Subcutaneous abdominal adipose tissue (tissue), 5 donors: ENCODE measurements at regions not wholly inside any gene's neighbourhood (a gene's known extent, or its start where the extent isn't known, plus 50 kb on each side); places are given as distances from the start of the nearest gene placed in this dataset.
"Not testable (repeated sequence)": the region's sequence is repeated elsewhere in the genome, so short reads cannot be mapped to it uniquely, and the experiment has no call there.

ENCODE experiments used
- H3K27ac ChIP-seq: one replicate; pipeline ENCODE4 v1.7.0; 2013; ENCODE audit warnings: low read depth, mild to moderate bottlenecking, inconsistent platforms, low read length, moderate library complexity
- H3K27me3 ChIP-seq, 5 donors: one replicate each; pipeline ENCODE4 v1.7.0; 2013; ENCODE audit warnings: low read length in 5 of 5, inconsistent platforms in 1 of 5; ENCODE audit not compliant: control insufficient read depth in 5 of 5, insufficient read depth in 4 of 5
- H3K36me3 ChIP-seq, 5 donors: one replicate each; pipeline ENCODE4 v1.7.0; 2013; ENCODE audit warnings: low read length in 5 of 5; ENCODE audit not compliant: control insufficient read depth in 5 of 5, insufficient read depth in 5 of 5
- H3K4me1 ChIP-seq, 5 donors: one replicate each; pipeline ENCODE4 v1.7.0; 2013; ENCODE audit warnings: low read length in 5 of 5, mild to moderate bottlenecking in 3 of 5, moderate library complexity in 1 of 5; ENCODE audit not compliant: control insufficient read depth in 5 of 5, insufficient read depth in 5 of 5
- H3K4me3 ChIP-seq, 5 donors: one replicate each; pipeline ENCODE4 v1.7.0; 2013; ENCODE audit warnings: low read length in 5 of 5, low read depth in 1 of 5
- H3K9ac ChIP-seq, 5 donors: one replicate each; pipeline ENCODE4 v1.7.0; 2013; ENCODE audit warnings: low read length in 5 of 5, mild to moderate bottlenecking in 4 of 5, moderate library complexity in 3 of 5
- H3K9me3 ChIP-seq, 5 donors: one replicate each; pipeline ENCODE4 v1.7.0; 2013; ENCODE audit warnings: low read length in 5 of 5; ENCODE audit not compliant: control insufficient read depth in 5 of 5
- donor health status: healthy.
- donor health status: healthy.
- donor health status: healthy.
- donor health status: healthy.
- donor health status: healthy.

DNA sequence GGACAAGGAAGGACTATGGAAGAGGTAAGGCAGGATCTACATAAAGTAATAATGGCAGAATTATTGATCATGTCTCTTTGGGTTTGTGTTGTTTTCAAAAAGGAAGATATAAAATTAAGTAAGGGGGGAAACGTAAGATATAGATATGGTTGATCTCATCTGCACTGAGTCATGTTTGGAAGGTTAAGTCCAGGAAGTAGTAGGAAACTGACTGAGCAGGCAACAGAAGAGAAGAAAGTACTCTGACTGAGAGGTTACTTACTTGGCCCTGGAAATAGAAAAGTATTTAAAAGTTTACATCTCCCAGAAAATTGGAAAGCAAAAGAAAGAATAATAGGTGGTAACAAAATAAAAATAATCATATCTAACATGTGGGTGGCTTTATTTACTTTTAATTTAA is 405.3 kb upstream of the RGMB start:
- Histone ChIP-seq H3K4me3 (no peak overlapping the region), H3K27ac (no peak overlapping the region)

DNA sequence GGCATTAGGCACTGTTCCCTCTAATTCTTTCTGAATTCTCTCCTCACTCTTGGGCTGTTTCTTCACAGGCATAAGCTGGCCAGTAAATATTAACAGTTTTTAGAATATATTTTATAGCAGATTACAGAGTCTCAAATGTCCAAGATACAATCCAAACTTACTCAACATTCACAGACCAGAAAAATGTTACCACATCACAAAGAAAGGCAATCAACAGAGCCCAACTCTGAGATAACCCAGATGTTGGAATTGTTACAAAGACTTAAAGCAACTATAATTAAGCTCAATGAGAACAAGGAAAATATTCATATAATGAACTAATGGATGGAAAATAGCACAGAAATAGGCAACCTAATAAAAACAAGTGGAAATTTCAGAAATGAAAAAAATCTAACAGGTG is 401.1 kb upstream of the RGMB start:
- H3K27ac ChIP-seq: no peak overlapping the region
- no peaks in the 10 kb centered on the region for H3K27me3 ChIP-seq
- H3K4me3 ChIP-seq: no peak overlapping the region
- H3K4me1 ChIP-seq: no peaks in the 10 kb centered on the region
- peaks cover 0 to 3% (median 0%) of the 10 kb centered on the region in 5 donors for H3K9me3 ChIP-seq
- no peak overlapping the region for H3K9ac ChIP-seq
- no peaks in the 10 kb centered on the region for H3K36me3 ChIP-seq

More for the DNA sequence above, 405.3 kb upstream of the RGMB start:
- H3K4me1 ChIP-seq: no peaks in the 10 kb centered on the region
- no peaks in the 10 kb centered on the region for H3K36me3 ChIP-seq
- H3K9me3 ChIP-seq: peaks cover 0 to 3% (median 0%) of the 10 kb centered on the region in 5 donors
- no peak overlapping the region for H3K9ac ChIP-seq
- no peaks in the 10 kb centered on the region for H3K27me3 ChIP-seq

DNA sequence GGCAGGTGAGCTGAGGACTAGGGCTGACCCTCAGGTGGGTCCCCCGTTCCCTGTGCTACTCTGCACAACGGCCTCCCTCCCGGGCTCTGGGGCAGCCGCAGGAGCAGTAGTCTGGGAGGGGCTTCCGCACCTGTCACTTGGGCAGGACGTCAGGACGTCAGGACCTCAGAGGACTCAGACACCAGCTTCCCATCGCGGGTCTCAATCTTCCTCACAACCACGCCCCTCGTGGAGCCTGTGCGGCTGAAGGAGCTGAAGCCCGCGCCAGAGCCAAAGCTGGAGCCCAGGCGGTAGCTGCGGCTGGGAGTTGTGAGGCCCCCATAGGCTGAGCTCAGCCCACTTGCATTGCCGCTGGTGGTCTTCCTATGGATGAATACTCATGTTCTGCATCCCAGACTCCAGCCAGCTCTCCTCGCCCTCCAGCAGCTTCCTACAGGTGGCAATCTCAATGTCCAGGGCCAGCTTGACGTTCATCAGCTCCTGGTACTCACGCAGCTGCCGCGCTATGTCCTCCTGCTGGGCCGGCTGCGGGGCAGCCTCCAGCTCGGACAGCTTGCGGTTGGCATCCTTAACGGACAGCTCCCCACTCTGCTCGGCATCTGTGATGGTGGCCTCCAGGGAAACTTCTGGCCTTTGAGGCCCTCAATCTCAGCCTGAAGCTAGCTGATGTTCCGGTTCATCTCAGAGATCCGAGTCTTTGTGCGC is 381.4 kb upstream of the RGMB start:
- Histone ChIP-seq H3K9ac (no peak overlapping the region), H3K9me3 (no peaks in the 10 kb centered on the region), H3K4me1 (no peaks in the 10 kb centered on the region), H3K36me3 (no peaks in the 10 kb centered on the region), H3K27me3 (no peaks in the 10 kb centered on the region), H3K27ac (no peak overlapping the region), H3K4me3 (no peak overlapping the region)

DNA sequence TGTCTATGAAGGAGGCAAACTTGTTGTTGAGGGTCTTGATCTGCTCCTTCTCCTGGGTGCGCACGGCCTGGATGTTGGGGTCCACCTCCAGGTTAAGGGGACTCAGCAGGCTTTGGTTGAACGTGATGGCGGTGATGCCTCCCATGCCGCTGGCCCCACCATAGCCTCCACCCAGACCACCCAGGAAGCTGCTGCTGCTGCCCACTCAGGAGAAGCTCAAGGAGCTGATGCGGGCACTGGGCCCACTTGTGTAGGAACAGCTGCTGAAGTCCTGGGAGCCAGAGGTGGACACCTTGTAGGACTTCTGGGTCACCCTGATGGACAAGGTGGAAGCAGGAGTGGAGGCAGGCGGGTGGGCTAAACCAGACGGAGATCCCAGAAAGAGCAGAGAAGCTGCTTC is 380.3 kb upstream of the RGMB start:
- not testable (repeated sequence) for H3K4me1 ChIP-seq, H3K9me3 ChIP-seq, H3K27ac ChIP-seq, H3K36me3 ChIP-seq, H3K4me3 ChIP-seq, H3K27me3 ChIP-seq, H3K9ac ChIP-seq

DNA sequence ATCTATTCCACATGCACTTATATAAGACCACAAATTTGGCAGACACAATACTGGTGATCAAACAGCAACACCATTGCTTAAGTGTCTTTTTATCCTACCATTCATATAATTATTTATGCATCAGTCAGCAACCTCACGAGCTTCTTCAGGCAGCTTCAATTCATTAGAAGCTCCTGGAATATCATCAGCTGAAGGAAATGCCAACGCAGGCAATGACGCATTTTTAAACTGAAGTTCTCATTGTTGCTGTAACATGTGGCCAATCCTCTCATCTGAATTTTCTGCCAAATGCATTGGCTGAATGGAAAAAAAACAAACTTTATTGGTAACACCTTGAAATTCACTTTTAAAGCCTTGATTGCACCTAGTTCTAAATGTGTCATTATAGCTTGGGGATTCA is 376.4 kb upstream of the RGMB start:
- Histone ChIP-seq H3K27ac (no peak overlapping the region), H3K27me3 (no peaks in the 10 kb centered on the region), H3K4me1 (no peaks in the 10 kb centered on the region), H3K9me3 (no peaks in the 10 kb centered on the region), H3K4me3 (no peak overlapping the region), H3K36me3 (no peaks in the 10 kb centered on the region), H3K9ac (no peak overlapping the region)

DNA sequence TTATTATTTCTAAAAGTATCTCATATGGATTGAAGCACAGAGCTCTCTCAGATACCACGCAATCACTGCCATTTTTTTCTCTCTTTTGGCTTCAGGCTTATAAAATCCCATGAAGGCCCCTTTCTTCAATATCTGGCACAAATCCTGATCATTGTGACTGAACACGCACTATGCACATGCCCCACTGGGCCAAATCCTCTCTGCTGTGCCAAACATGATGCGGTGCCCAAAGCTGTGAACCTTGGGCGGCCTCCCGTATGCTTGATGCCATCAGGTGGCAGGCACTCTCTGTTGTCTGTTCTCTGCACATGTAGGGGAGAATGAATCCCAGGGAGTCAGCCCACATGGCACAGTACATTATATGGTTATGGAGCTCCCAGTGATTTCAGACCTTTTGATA is 375.0 kb upstream of the RGMB start:
- Histone ChIP-seq H3K9me3 (no peaks in the 10 kb centered on the region), H3K27me3 (no peaks in the 10 kb centered on the region), H3K4me3 (no peak overlapping the region), H3K27ac (no peak overlapping the region), H3K9ac (no peak overlapping the region), H3K4me1 (no peaks in the 10 kb centered on the region), H3K36me3 (no peaks in the 10 kb centered on the region)

DNA sequence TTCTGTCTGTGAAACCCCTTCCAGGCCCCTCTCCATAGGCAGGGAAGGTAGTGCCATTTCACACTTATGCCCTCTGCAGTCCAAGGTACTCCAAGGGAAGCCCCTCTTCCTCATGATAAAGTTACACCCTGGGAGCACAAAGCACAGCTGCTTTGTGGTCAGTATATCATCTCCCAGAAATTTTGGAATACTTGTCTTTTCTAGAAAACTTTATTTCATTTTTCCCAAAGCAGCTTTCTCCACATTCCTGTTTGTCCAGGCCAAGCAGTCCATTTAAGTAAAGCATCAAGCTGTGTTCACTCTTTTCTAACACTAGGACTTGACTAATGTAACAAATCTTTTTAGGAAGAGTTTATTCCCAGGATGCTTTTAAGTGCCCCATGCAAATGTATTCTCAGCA is 371.8 kb upstream of the RGMB start:
- Histone ChIP-seq H3K9me3 (no peaks in the 10 kb centered on the region), H3K36me3 (no peaks in the 10 kb centered on the region), H3K4me3 (no peak overlapping the region), H3K9ac (no peak overlapping the region), H3K4me1 (no peaks in the 10 kb centered on the region), H3K27ac (no peak overlapping the region), H3K27me3 (no peaks in the 10 kb centered on the region)

DNA sequence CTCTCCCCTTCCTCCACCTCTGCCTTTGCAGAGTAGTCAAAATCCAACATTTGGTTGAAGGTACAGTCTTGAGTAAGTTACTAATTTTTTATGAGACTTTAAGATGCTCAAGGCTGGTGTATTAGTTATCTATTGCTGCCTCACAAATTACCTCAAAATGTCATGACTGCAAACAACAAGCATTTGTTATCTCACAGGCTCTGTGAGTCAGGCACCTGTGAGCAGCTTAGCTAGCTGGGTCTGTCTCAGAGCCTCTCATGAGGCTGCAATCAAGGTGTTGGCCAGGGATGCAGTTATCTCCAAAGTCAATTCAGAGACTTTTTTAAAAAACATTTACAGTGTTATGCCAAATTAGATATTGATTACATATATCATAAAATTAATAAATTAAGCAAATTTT is 371.3 kb upstream of the RGMB start:
- Histone ChIP-seq H3K4me1 (no peaks in the 10 kb centered on the region), H3K27me3 (no peaks in the 10 kb centered on the region), H3K4me3 (no peak overlapping the region), H3K9ac (no peak overlapping the region), H3K36me3 (no peaks in the 10 kb centered on the region), H3K9me3 (no peaks in the 10 kb centered on the region), H3K27ac (no peak overlapping the region)

DNA sequence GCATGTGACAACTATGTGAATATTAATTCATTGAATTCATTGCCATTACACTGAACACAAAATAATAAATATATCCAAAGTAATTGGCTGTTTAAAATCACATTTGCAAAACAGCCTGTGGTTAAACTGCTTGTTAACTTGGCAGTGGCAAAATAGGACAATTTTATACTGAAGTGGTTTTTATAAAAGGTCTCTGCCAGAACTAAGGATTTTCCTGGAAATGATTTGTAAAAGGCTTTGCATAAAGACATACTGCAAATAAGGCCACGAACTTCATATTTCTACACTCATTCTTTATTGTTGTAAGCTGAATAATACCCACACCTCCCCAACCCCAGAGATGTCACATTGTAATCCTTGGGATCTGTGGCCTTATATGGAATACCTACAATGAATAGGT is 370.3 kb upstream of the RGMB start:
- no peak overlapping the region for H3K9ac ChIP-seq
- H3K27me3 ChIP-seq: no peaks in the 10 kb centered on the region
- H3K4me3 ChIP-seq: no peak overlapping the region
- H3K27ac ChIP-seq: no peak overlapping the region
- no peaks in the 10 kb centered on the region for H3K36me3 ChIP-seq
- no peaks in the 10 kb centered on the region for H3K9me3 ChIP-seq
- no peaks in the 10 kb centered on the region for H3K4me1 ChIP-seq

DNA sequence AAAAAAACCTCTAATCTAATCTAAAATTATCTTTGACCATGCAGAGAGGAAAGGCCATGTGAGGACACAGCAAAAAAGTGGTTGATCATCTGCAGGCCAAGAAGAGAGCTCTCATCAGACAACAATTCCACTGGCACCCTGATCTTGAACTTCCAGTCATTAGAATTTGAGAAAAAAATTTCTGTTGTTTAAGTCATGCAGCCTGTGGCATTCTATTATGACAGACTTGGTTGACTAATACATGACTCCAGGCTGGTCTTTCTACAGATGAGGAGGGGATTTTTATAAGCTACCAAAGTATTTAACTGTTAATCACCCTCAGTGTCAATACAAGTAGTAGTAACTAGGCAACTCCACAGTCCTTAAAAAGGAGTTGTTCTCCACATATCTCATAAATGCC is 358.5 kb upstream of the RGMB start:
- no peaks in the 10 kb centered on the region for H3K9me3 ChIP-seq
- H3K27ac ChIP-seq: no peak overlapping the region
- H3K4me3 ChIP-seq: no peak overlapping the region
- H3K27me3 ChIP-seq: no peaks in the 10 kb centered on the region
- no peak overlapping the region for H3K9ac ChIP-seq
- H3K4me1 ChIP-seq: no peaks in the 10 kb centered on the region
- no peaks in the 10 kb centered on the region for H3K36me3 ChIP-seq

DNA sequence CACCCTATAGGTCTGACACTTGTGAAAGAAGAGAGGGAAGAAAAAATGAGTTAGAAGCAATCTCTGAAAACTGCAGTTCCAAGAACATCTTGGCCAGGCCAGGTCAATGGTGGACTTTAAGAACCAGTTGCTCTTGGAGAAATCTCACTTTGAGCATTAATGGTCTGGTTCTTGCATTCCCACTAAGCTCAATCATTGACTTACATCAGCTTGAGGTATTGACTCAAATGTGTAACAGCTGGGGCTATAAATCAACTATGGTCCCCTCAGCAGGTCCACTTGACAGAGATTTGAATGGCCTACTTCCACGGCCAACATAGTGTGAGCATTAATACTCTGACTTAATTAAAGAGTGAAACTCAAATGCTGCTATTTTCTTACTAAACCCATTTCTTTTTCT is 357.8 kb upstream of the RGMB start:
- H3K27ac ChIP-seq: no peak overlapping the region
- H3K36me3 ChIP-seq: no peaks in the 10 kb centered on the region
- H3K4me3 ChIP-seq: no peak overlapping the region
- no peaks in the 10 kb centered on the region for H3K4me1 ChIP-seq
- H3K9ac ChIP-seq: no peak overlapping the region
- H3K27me3 ChIP-seq: no peaks in the 10 kb centered on the region
- H3K9me3 ChIP-seq: no peaks in the 10 kb centered on the region
